ENCODE measurements at regions not wholly inside any gene's neighbourhood (a gene's known extent, or its start where the extent isn't known, plus 50 kb on each side); places are given as distances from the start of the nearest gene placed in this dataset.
"Not testable (repeated sequence)": the region's sequence is repeated elsewhere in the genome, so short reads cannot be mapped to it uniquely, and the experiment has no call there.

DNA sequence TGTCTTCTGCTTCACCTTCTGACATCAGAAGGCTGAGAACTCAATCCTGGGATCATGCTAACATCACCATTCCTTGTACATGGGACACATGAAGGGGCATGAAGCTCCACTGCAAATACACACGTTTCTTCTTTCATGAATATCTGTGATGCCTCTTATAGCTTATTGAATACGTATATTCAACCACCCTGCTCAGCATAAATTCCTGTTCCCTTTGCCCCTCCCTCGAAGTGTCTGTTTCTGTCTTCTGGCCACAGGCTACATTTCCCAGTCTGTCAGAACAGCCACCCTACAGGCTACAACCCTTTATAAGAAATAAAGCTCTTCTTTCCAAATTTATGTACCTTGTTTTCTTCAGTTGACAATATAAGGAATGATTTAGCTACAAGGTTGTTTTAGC lies 201.3 kb upstream of the STS start:
- Histone ChIP-seq H3K4me3 (ENCODE audit: low read length) (no peak overlapping the region), H3K36me3 (ENCODE audit: control insufficient read depth, low read length) (no peaks in the 10 kb centered on the region), H3K79me2 (ENCODE audit: control insufficient read depth, low read length) (no peaks in the 10 kb centered on the region), H4K20me1 (ENCODE audit: control insufficient read depth, insufficient read depth, low read depth, low read length) (no peaks in the 10 kb centered on the region), H3K27ac (ENCODE audit: low read depth, low read length) (no peak overlapping the region), H3K27me3 (ENCODE audit: control insufficient read depth, low read length) (no peaks in the 10 kb centered on the region), H3K9me3 (ENCODE audit: control insufficient read depth, insufficient read depth, low read length) (no peaks in the 10 kb centered on the region), H3K4me1 (ENCODE audit: control insufficient read depth, low read length) (no peaks in the 10 kb centered on the region), H3K9me2 (replicated peaks; ENCODE audit: control insufficient read depth, low read length) (no peaks in the 10 kb centered on the region), H3F3A (ENCODE audit: control insufficient read depth, insufficient read depth) (no peaks in the 10 kb centered on the region), H3K4me2 (ENCODE audit: low read length) (no peak overlapping the region)
- TF ChIP-seq, protein P1, sequence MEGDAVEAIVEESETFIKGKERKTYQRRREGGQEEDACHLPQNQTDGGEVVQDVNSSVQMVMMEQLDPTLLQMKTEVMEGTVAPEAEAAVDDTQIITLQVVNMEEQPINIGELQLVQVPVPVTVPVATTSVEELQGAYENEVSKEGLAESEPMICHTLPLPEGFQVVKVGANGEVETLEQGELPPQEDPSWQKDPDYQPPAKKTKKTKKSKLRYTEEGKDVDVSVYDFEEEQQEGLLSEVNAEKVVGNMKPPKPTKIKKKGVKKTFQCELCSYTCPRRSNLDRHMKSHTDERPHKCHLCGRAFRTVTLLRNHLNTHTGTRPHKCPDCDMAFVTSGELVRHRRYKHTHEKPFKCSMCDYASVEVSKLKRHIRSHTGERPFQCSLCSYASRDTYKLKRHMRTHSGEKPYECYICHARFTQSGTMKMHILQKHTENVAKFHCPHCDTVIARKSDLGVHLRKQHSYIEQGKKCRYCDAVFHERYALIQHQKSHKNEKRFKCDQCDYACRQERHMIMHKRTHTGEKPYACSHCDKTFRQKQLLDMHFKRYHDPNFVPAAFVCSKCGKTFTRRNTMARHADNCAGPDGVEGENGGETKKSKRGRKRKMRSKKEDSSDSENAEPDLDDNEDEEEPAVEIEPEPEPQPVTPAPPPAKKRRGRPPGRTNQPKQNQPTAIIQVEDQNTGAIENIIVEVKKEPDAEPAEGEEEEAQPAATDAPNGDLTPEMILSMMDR (IDR thresholded peaks at IDR 0.05; ENCODE audit: low read depth, low read length, poor library complexity, severe bottlenecking) = no peak
- no peak for TF ChIP-seq EZH2phosphoT487 (IDR thresholded peaks at IDR 0.05; ENCODE audit: borderline replicate concordance, low read length)

DNA sequence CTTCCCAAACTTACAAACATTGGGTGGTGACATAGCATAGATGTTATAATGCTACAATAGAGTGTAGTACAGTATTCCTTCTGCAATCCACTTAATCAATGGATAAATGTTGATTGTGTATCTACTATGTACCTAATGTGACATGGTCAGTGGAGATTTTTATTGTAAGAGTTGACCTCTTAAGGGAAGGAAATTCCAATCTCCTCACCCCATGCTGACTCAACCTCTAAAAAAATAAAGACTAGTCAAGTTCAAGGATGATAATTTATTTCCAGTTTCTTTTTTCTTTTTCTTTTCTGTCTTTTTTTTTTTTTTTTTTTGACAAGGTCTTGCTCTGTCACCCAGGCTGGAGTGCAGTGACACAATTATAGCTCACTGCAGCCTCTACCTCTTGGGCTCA lies 206.5 kb upstream of the STS start:
- Histone ChIP-seq H3K9me3 (ENCODE audit: control insufficient read depth, insufficient read depth, low read length) (no peaks in the 10 kb centered on the region), H3K27me3 (ENCODE audit: control insufficient read depth, low read length) (no peaks in the 10 kb centered on the region), H3K79me2 (ENCODE audit: control insufficient read depth, low read length) (no peaks in the 10 kb centered on the region), H3K36me3 (ENCODE audit: control insufficient read depth, low read length) (no peaks in the 10 kb centered on the region), H3F3A (ENCODE audit: control insufficient read depth, insufficient read depth) (no peaks in the 10 kb centered on the region), H3K27ac (ENCODE audit: low read depth, low read length) (no peak overlapping the region), H3K4me3 (ENCODE audit: low read length) (no peak overlapping the region), H3K4me1 (ENCODE audit: control insufficient read depth, low read length) (no peaks in the 10 kb centered on the region), H3K4me2 (ENCODE audit: low read length) (no peak overlapping the region), H3K9me2 (replicated peaks; ENCODE audit: control insufficient read depth, low read length) (no peaks in the 10 kb centered on the region), H4K20me1 (ENCODE audit: control insufficient read depth, insufficient read depth, low read depth, low read length) (no peaks in the 10 kb centered on the region)
- no peak for TF ChIP-seq EZH2phosphoT487 (IDR thresholded peaks at IDR 0.05; ENCODE audit: borderline replicate concordance, low read length)
- TF ChIP-seq, protein P1 (IDR thresholded peaks at IDR 0.05; ENCODE audit: low read depth, low read length, poor library complexity, severe bottlenecking) = no peak

DNA sequence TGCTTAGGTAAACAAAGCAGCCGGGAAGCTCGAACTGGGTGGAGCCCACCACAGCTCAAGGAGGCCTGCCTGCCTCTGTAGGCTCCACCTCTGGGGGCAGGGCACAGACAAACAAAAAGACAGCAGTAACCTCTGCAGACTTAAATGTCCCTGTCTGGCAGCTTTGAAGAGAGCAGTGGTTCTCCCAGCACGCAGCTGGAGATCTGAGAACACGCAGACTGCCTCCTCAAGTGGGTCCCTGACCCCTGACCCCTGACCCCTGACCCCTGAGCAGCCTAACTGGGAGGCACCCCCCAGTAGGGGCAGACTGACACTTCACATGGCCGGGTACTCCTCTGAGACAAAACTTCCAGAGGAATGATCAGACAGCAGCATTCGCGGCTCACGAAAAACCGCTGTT lies 214.6 kb upstream of the STS start:
- not testable (repeated sequence) for H4K20me1 ChIP-seq (ENCODE audit: control insufficient read depth, insufficient read depth, low read depth, low read length); H3K4me2 ChIP-seq (ENCODE audit: low read length); H3F3A ChIP-seq (ENCODE audit: control insufficient read depth, insufficient read depth); H3K4me1 ChIP-seq (ENCODE audit: control insufficient read depth, low read length); H3K79me2 ChIP-seq (ENCODE audit: control insufficient read depth, low read length); H3K27ac ChIP-seq (ENCODE audit: low read depth, low read length); H3K4me3 ChIP-seq (ENCODE audit: low read length); H3K9me3 ChIP-seq (ENCODE audit: control insufficient read depth, insufficient read depth, low read length); H3K27me3 ChIP-seq (ENCODE audit: control insufficient read depth, low read length); H3K36me3 ChIP-seq (ENCODE audit: control insufficient read depth, low read length); H3K9me2 ChIP-seq (replicated peaks; ENCODE audit: control insufficient read depth, low read length)

DNA sequence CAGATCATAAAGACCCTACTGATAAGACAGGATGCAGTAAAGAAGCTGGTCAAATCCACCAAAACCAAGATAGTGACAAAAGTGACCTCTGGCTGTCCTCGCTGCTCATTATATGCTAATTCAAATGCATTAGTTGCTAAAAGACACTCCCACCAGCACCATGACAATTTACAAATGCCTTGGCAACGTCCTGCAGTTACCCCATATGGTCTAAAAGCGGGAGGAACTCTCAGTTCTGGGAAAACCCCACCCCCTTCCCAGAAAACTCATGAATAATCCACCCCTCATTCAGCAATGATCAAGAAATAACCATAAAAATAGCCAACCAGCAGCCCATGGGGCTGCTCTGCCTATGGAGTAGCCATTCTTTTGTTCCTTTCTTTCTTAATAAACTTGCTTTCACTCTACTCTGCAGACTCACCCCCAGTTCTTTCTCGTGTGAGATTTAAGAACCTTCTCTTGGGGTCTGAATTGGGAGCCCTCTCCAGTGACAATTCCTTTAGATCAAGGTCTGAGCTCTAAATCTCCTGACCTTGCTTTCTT lies 217.1 kb upstream of the STS start:
- no peaks in the 10 kb centered on the region for H3K27me3 ChIP-seq (ENCODE audit: control insufficient read depth, low read length)
- H3F3A ChIP-seq (ENCODE audit: control insufficient read depth, insufficient read depth) = no peaks in the 10 kb centered on the region
- no peaks in the 10 kb centered on the region for H3K36me3 ChIP-seq (ENCODE audit: control insufficient read depth, low read length)
- H3K27ac ChIP-seq (ENCODE audit: low read depth, low read length) = no peak overlapping the region
- no peak overlapping the region for H3K4me3 ChIP-seq (ENCODE audit: low read length)
- no peak overlapping the region for H3K4me2 ChIP-seq (ENCODE audit: low read length)
- no peaks in the 10 kb centered on the region for H3K9me3 ChIP-seq (ENCODE audit: control insufficient read depth, insufficient read depth, low read length)
- H3K79me2 ChIP-seq (ENCODE audit: control insufficient read depth, low read length) = no peaks in the 10 kb centered on the region
- no peaks in the 10 kb centered on the region for H3K9me2 ChIP-seq (replicated peaks; ENCODE audit: control insufficient read depth, low read length)
- TF ChIP-seq EZH2phosphoT487 (IDR thresholded peaks at IDR 0.05; ENCODE audit: borderline replicate concordance, low read length) = no peak
- TF ChIP-seq, protein P1 (IDR thresholded peaks at IDR 0.05; ENCODE audit: low read depth, low read length, poor library complexity, severe bottlenecking) = no peak
- H3K4me1 ChIP-seq (ENCODE audit: control insufficient read depth, low read length) = no peaks in the 10 kb centered on the region
- no peaks in the 10 kb centered on the region for H4K20me1 ChIP-seq (ENCODE audit: control insufficient read depth, insufficient read depth, low read depth, low read length)
